ENCODE measurements at regions not wholly inside any gene's neighbourhood (a gene's known extent, or its start where the extent isn't known, plus 50 kb on each side); places are given as distances from the start of the nearest gene placed in this dataset.
A peak's percentile ranks its signal among the peaks of the same experiment; 100 is the strongest.

GRCh38 chr4:23084559-23085248 is 392.0 kb downstream of the GBA3 start:
- Histone ChIP-seq H3K27ac (ENCODE audit: insufficient read length, low read depth, low read length) (no peak overlapping the region), H2BK12ac (ENCODE audit: insufficient read length, low read depth, low read length) (no peak overlapping the region), H3K18ac (ENCODE audit: insufficient read length, low read depth, low read length) (no peak overlapping the region), H3K9me3 (ENCODE audit: control insufficient read depth, low read depth, low read length) (peaks cover 7% of the 10 kb centered on the region), H3K4me2 (ENCODE audit: insufficient read depth, insufficient read length, low read length) (no peak overlapping the region), H2AK5ac (ENCODE audit: insufficient read length, low read length) (no peak overlapping the region), H3K4me1 (ENCODE audit: insufficient read depth, low read length) (no peaks in the 10 kb centered on the region; the same call in 1 of the 2 replicates), H3K27me3 (ENCODE audit: insufficient read depth, low read length) (no peaks in the 10 kb centered on the region), H2BK5ac (ENCODE audit: insufficient read length, low read length) (no peak overlapping the region), H2AFZ (ENCODE audit: low read length) (no peak overlapping the region), H3K56ac (ENCODE audit: insufficient read length, low read depth, low read length) (no peak overlapping the region), H4K8ac (replicated peaks; ENCODE audit: insufficient read length, low read depth, low read length) (no peak overlapping the region), H4K91ac (ENCODE audit: insufficient read length, low read depth, low read length) (no peak overlapping the region), H3K9ac (ENCODE audit: extremely low read depth, insufficient read length, low read length) (no peak overlapping the region), H2BK120ac (ENCODE audit: low read depth, low read length, poor library complexity, severe bottlenecking) (no peak overlapping the region), H2BK15ac (ENCODE audit: low read depth, low read length) (no peak overlapping the region), H3K23ac (ENCODE audit: insufficient read length, low read depth, low read length) (no peak overlapping the region), H3T11ph (ENCODE audit: low read length) (no peak overlapping the region), H3K4ac (ENCODE audit: low read depth, low read length) (no peak overlapping the region), H3K79me1 (ENCODE audit: insufficient read depth, low read depth, low read length, poor library complexity, severe bottlenecking) (no peaks in the 10 kb centered on the region), H4K20me1 (ENCODE audit: control insufficient read depth, insufficient read depth, insufficient read length) (no peaks in the 10 kb centered on the region), H3K14ac (ENCODE audit: insufficient read depth, low read length) (no peak overlapping the region), H3K79me2 (ENCODE audit: insufficient read depth, low read length) (no peaks in the 10 kb centered on the region), H3K23me2 (ENCODE audit: insufficient read length, low read depth, low read length, poor library complexity, severe bottlenecking) (no peaks in the 10 kb centered on the region), H2BK20ac (ENCODE audit: low read depth, low read length, poor library complexity, severe bottlenecking) (no peak overlapping the region), H4K5ac (ENCODE audit: insufficient read length, low read depth, low read length) (no peak overlapping the region)
- no CpG with 5 or more reads among the region's 3 CpGs for WGBS (ENCODE audit: extremely low coverage, insufficient read length, low lambda C conversion rate)
- Mint-ChIP-seq H3K9me3 (peaks cover 28 to 34% of the 10 kb centered on the region in 2 experiments), H3K36me3 (ENCODE audit: insufficient read depth in 1 of 3, low read depth in 3 of 3) (peaks cover 19 to 26% (median 25%) of the 10 kb centered on the region in 3 experiments), H3K27me3 (ENCODE audit: low read depth) (no peaks in the 10 kb centered on the region; the same call in 1 of the 2 replicates), H3K4me1 (peaks cover 7 to 9% of the 10 kb centered on the region in 2 experiments; a peak in 3 of 4 replicates), H3K4me3 (no peak overlapping the region), H3K27ac (peak overlapping the region in 2 of 3 experiments; percentile 15 to 48; a peak in 1 of 7 replicates)
- TF ChIP-seq CTCF (conservative IDR thresholded peaks at IDR 0.05) = no peak
- no peak for DNase-seq
